Hepatocyte (in vitro differentiated cells): ENCODE measurements at regions not wholly inside any gene's neighbourhood (a gene's known extent, or its start where the extent isn't known, plus 50 kb on each side); places are given as distances from the start of the nearest gene placed in this dataset.

Experiments used
- CTCF ChIP-seq: fragments of 200-600 bp; sonication (generic); IDR thresholded peaks from 2 replicates; pipeline ENCODE4 v1.5.1; 2016; ENCODE audit warnings: antibody characterized with exemption, mild to moderate bottlenecking; ENCODE audit not compliant: poor library complexity
- EZH2 ChIP-seq: fragments of 200-600 bp; sonication (generic); IDR thresholded peaks from 2 replicates; pipeline ENCODE4 v1.6.1; 2016; ENCODE audit warnings: antibody characterized with exemption, mild to moderate bottlenecking, borderline replicate concordance
- EZH2phosphoT487 ChIP-seq: fragments of 200-600 bp; sonication (generic); IDR thresholded peaks from one replicate; pipeline ENCODE4 v1.6.1; 2018; ENCODE audit warnings: antibody characterized with exemption, mild to moderate bottlenecking, low read depth, moderate library complexity; ENCODE audit not compliant: unreplicated experiment, severe bottlenecking

GRCh38 chr3:117473981-117474538, 764.5 kb downstream of the TUSC7 start:
- TF ChIP-seq CTCF (no peak), EZH2phosphoT487 (no peak), EZH2 (no peak)
